ENCODE measurements at regions not wholly inside any gene's neighbourhood (a gene's known extent, or its start where the extent isn't known, plus 50 kb on each side); places are given as distances from the start of the nearest gene placed in this dataset.

- Histone ChIP-seq H3K27me3 (no peaks in the 10 kb centered on the region), H3K9me3 (peaks cover 0 to 4% (median 0%) of the 10 kb centered on the region in 4 donors), H3K4me1 (no peaks in the 10 kb centered on the region), H3K36me3 (no peaks in the 10 kb centered on the region), H3K4me3 (no peak overlapping the region), H3K27ac (no peak overlapping the region)
- TF ChIP-seq EP300 (IDR thresholded peaks at IDR 0.05) (no peak), CTCF (IDR thresholded peaks at IDR 0.05) (no peak), POLR2AphosphoS5 (IDR thresholded peaks at IDR 0.05) (no peak), POLR2A (IDR thresholded peaks at IDR 0.05) (no peak)
- intact Hi-C loops (cut with DNase I), result no loop called here
- 66 to 84% methylated on average over 4 of the region's 4 CpGs for WGBS, 2 donors
- no peak for DNase-seq
These were observed 127.9 kb downstream of the ZNF326 start for GRCh38 chr1:90122654-90123340.

- no peaks in the 10 kb centered on the region for H3K27me3 ChIP-seq
- no peaks in the 10 kb centered on the region for H3K36me3 ChIP-seq
- no peaks in the 10 kb centered on the region for H3K4me1 ChIP-seq
- H3K4me3 ChIP-seq, result no peak overlapping the region
- H3K27ac ChIP-seq, result no peak overlapping the region
- no peaks in the 10 kb centered on the region for H3K9me3 ChIP-seq
- DNase-seq, result no peak
- intact Hi-C loops (cut with DNase I), result no loop called here
- TF ChIP-seq POLR2AphosphoS5 (IDR thresholded peaks at IDR 0.05) (no peak), CTCF (IDR thresholded peaks at IDR 0.05) (peak in 1 of 4 experiments; percentile 38)
- WGBS, 2 donors, result 23 to 24% methylated on average over 3 of the region's 3 CpGs
These were observed 119.7 kb downstream of the ZNF326 start for GRCh38 chr1:90114521-90115141.

- no peak for DNase-seq
- Histone ChIP-seq H3K27me3 (peaks cover 0 to 14% (median 0%) of the 10 kb centered on the region in 3 donors), H3K27ac (no peak overlapping the region), H3K9me3 (no peaks in the 10 kb centered on the region), H3K4me1 (no peaks in the 10 kb centered on the region), H3K36me3 (no peaks in the 10 kb centered on the region), H3K4me3 (no peak overlapping the region)
- TF ChIP-seq POLR2AphosphoS5 (IDR thresholded peaks at IDR 0.05), result no peak
- TF ChIP-seq EP300 (IDR thresholded peaks at IDR 0.05), result no peak
- no peak for TF ChIP-seq POLR2A (IDR thresholded peaks at IDR 0.05)
- no peak for TF ChIP-seq CTCF (IDR thresholded peaks at IDR 0.05)
- 52 to 61% methylated on average over 2 of the region's 2 CpGs for WGBS, 2 donors
- intact Hi-C loops (cut with DNase I), result no loop called here
These were observed 113.1 kb downstream of the ZNF326 start for GRCh38 chr1:90107990-90108389.

DNA sequence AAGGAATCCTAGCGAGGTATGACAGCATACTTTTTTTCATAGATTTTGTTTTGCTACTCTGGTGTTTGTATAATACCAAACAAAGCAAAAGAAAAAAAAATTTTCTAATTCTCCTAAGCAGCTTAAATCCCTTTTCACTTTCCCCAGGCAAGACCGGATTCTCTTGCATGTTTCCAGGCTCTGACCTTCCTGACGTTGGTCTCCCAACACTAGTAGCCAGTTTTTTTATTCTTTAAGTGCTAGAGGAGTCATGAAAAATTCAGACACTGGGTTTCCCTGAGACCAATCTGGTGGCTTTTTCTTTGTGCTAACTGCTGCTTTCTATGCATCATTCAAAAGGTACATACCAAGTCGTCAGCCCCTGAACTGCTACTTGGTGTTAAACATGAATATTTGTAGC is 111.4 kb downstream of the ZNF326 start:
- intact Hi-C loops (cut with DNase I), result no loop called here
- no peaks in the 10 kb centered on the region for H3K4me1 ChIP-seq
- H3K27me3 ChIP-seq, result peaks cover 0 to 14% (median 0%) of the 10 kb centered on the region in 3 donors
- H3K4me3 ChIP-seq, result no peak overlapping the region
- DNase-seq, result no peak
- TF ChIP-seq EP300 (IDR thresholded peaks at IDR 0.05), result no peak
- TF ChIP-seq CTCF (IDR thresholded peaks at IDR 0.05), result no peak
- TF ChIP-seq POLR2AphosphoS5 (IDR thresholded peaks at IDR 0.05), result no peak
- no peak for TF ChIP-seq POLR2A (IDR thresholded peaks at IDR 0.05)
- H3K27ac ChIP-seq, result no peak overlapping the region
- H3K36me3 ChIP-seq, result no peaks in the 10 kb centered on the region
- H3K9me3 ChIP-seq, result no peaks in the 10 kb centered on the region
- WGBS, 2 donors, result 77 to 78% methylated on average over 4 of the region's 4 CpGs

Data from sigmoid colon (tissue), 6 donors.